CD4-positive, alpha-beta T cell treated with Interleukin-15 for 4 hours (primary cell): ENCODE measurements at regions not wholly inside any gene's neighbourhood (a gene's known extent, or its start where the extent isn't known, plus 50 kb on each side); places are given as distances from the start of the nearest gene placed in this dataset.
"Not testable (repeated sequence)": the region's sequence is repeated elsewhere in the genome, so short reads cannot be mapped to it uniquely, and the experiment has no call there.

ENCODE experiments used
- DNase-seq: peaks from one replicate; pipeline ENCODE4 v3.0.0-alpha.2; 2020; ENCODE audit warnings: low spot score

- DNase-seq = no peak
Observed at GRCh38 chr11:86861810-86862209, 61.5 kb downstream of the PRSS23 start.

- no peak for DNase-seq
Observed at GRCh38 chr11:86863476-86863875, 63.1 kb downstream of the PRSS23 start.

- no peak for DNase-seq
Observed at GRCh38 chr11:86865436-86865835, 65.1 kb downstream of the PRSS23 start.

- no peak for DNase-seq
Observed at GRCh38 chr11:86869531-86869930, 69.2 kb downstream of the PRSS23 start.

GRCh38 chr11:86869966-86870570 is 69.7 kb downstream of the PRSS23 start:
- DNase-seq = peak; percentile 41

GRCh38 chr11:86873573-86874083 is 73.3 kb downstream of the PRSS23 start:
- DNase-seq = no peak

GRCh38 chr11:86874304-86875056 is 74.1 kb downstream of the PRSS23 start:
- no peak for DNase-seq

- no peak for DNase-seq
Observed at GRCh38 chr11:86876716-86877234, 76.4 kb downstream of the PRSS23 start.

- DNase-seq = no peak
Observed at GRCh38 chr11:86877503-86877902, 77.2 kb downstream of the PRSS23 start.

GRCh38 chr11:86879241-86879640 is 76.0 kb downstream of the FZD4 start:
- not testable (repeated sequence) for DNase-seq

- no peak for DNase-seq
Observed at GRCh38 chr11:86885311-86885710, 69.9 kb downstream of the FZD4 start.

- DNase-seq = no peak
Observed at GRCh38 chr11:86888164-86889000, 66.8 kb downstream of the FZD4 start.

- DNase-seq = no peak
Observed at GRCh38 chr11:86889001-86889341, 66.2 kb downstream of the FZD4 start.

GRCh38 chr11:86891036-86891435 is 64.2 kb downstream of the FZD4 start:
- no peak for DNase-seq

- DNase-seq = no peak
Observed at GRCh38 chr11:86893235-86893634, 62.0 kb downstream of the FZD4 start.
